ENCODE measurements at regions not wholly inside any gene's neighbourhood (a gene's known extent, or its start where the extent isn't known, plus 50 kb on each side); places are given as distances from the start of the nearest gene placed in this dataset.
A peak's percentile ranks its signal among the peaks of the same experiment; 100 is the strongest.

- DNase-seq = no peak
- Histone ChIP-seq H3K36me3 (replicated peaks) (no peaks in the 10 kb centered on the region), H3K27ac (no peak overlapping the region), H3K4me3 (ENCODE audit: low read depth, low read length) (no peak overlapping the region), H3K27me3 (replicated peaks) (no peaks in the 10 kb centered on the region)
- TF ChIP-seq, protein P1, sequence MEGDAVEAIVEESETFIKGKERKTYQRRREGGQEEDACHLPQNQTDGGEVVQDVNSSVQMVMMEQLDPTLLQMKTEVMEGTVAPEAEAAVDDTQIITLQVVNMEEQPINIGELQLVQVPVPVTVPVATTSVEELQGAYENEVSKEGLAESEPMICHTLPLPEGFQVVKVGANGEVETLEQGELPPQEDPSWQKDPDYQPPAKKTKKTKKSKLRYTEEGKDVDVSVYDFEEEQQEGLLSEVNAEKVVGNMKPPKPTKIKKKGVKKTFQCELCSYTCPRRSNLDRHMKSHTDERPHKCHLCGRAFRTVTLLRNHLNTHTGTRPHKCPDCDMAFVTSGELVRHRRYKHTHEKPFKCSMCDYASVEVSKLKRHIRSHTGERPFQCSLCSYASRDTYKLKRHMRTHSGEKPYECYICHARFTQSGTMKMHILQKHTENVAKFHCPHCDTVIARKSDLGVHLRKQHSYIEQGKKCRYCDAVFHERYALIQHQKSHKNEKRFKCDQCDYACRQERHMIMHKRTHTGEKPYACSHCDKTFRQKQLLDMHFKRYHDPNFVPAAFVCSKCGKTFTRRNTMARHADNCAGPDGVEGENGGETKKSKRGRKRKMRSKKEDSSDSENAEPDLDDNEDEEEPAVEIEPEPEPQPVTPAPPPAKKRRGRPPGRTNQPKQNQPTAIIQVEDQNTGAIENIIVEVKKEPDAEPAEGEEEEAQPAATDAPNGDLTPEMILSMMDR (IDR thresholded peaks at IDR 0.05; ENCODE audit: low read depth, low read length, missing control alignments) = no peak
- in situ Hi-C loops (cut with HindIII; ENCODE audit: low pct_ligation_motif_present, low sequenced_read_pairs) = no loop called here
These were observed 55.6 kb upstream of the CCDC85A start for GRCh38 chr2:56128235-56128634.

GRCh38 chr2:56130463-56131070 lies 53.2 kb upstream of the CCDC85A start:
- Histone ChIP-seq H3K4me3 (ENCODE audit: low read depth, low read length) (no peak overlapping the region), H3K36me3 (replicated peaks) (no peaks in the 10 kb centered on the region), H3K27me3 (replicated peaks) (no peaks in the 10 kb centered on the region), H3K27ac (no peak overlapping the region)
- peak; percentile 44 for DNase-seq
- in situ Hi-C loops (cut with HindIII; ENCODE audit: low pct_ligation_motif_present, low sequenced_read_pairs) = no loop called here
- TF ChIP-seq, protein P1 (IDR thresholded peaks at IDR 0.05; ENCODE audit: low read depth, low read length, missing control alignments) = peak; percentile 84

DNA sequence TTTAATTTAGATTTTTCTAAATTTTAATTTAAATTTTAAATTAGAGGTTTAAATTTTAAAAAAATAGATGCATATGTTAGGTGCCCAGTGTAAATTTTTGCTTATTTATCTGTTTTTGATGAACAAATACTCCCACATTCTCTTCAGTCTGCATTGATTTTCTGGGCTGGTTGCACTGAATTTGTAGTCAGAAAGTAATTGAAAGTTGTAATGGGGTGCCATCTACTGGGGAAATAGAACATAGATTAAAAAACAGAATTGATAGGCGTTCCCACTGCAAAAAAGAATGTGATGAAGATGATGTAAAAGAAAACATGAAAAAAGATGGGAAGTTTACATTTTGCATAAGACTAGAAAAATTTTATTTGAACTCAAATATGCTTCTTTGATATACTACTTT lies 51.7 kb upstream of the CCDC85A start:
- in situ Hi-C loops (cut with HindIII; ENCODE audit: low pct_ligation_motif_present, low sequenced_read_pairs) = no loop called here
- Histone ChIP-seq H3K27ac (no peak overlapping the region), H3K27me3 (replicated peaks) (no peaks in the 10 kb centered on the region), H3K4me3 (ENCODE audit: low read depth, low read length) (no peak overlapping the region), H3K36me3 (replicated peaks) (no peaks in the 10 kb centered on the region)
- peak; percentile 6 for DNase-seq
- TF ChIP-seq, protein P1 (IDR thresholded peaks at IDR 0.05; ENCODE audit: low read depth, low read length, missing control alignments) = peak; percentile 30

DNA sequence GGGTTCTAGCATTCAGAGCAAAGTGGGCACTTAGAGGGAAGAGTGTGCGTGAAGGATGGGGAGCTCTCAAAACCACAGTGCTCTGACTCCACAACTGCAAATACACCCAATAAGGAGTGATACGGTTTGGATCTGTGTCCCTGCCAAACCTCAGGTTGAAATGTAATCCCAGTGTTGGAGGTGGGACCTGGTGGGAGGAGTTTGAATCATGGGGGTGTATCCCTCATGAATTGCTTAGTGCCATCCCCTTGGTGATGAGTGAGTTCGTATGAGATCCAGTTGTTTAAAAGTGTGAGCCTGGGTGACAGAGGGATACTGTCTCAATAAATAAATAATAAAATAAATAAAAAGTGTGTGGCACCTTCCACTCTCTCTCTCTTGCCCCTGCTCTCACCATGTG lies 50.3 kb upstream of the CCDC85A start:
- in situ Hi-C loops (cut with HindIII; ENCODE audit: low pct_ligation_motif_present, low sequenced_read_pairs) = no loop called here
- no peak overlapping the region for H3K27ac ChIP-seq
- no peaks in the 10 kb centered on the region for H3K27me3 ChIP-seq (replicated peaks)
- no peak for DNase-seq
- TF ChIP-seq, protein P1 (IDR thresholded peaks at IDR 0.05; ENCODE audit: low read depth, low read length, missing control alignments) = no peak
- H3K4me3 ChIP-seq (ENCODE audit: low read depth, low read length) = no peak overlapping the region
- H3K36me3 ChIP-seq (replicated peaks) = no peaks in the 10 kb centered on the region

DNA sequence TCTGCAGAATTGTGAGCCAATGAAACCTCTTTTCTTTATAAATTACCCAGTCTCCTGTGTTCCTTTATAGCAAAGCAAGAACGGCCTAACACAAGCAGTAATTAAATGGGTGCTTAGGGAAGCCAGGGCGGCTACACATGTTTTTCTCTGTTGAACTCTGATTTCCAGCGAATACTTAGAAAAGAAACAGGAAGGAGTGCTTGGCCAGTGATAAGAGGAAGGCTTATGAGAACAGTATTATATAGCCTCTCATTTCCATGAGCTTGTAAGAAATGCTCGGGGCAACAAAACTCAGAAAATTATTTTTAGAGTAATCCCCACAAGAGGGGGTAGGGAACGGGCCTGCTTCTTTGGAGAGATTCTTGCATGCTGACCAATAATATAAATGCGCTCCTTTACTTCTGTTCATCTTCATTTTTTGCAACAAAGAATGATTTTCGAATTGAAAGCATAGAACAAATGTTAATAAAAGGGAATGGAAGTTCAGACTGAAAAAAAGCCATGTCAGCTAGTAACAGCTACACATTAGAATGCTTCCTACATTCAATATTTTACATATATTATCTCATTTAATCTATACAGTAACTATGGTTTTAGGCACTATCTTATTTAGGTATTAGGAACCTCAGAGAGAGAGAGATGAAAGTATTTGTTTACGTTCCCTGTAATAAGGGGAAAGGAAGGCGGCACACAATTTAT lies 49.7 kb upstream of the CCDC85A start:
- H3K36me3 ChIP-seq (replicated peaks) = no peaks in the 10 kb centered on the region
- in situ Hi-C loops (cut with HindIII; ENCODE audit: low pct_ligation_motif_present, low sequenced_read_pairs) = no loop called here
- no peaks in the 10 kb centered on the region for H3K27me3 ChIP-seq (replicated peaks)
- no peak for DNase-seq
- no peak overlapping the region for H3K4me3 ChIP-seq (ENCODE audit: low read depth, low read length)
- TF ChIP-seq, protein P1 (IDR thresholded peaks at IDR 0.05; ENCODE audit: low read depth, low read length, missing control alignments) = no peak
- no peak overlapping the region for H3K27ac ChIP-seq
